ENCODE measurements at regions not wholly inside any gene's neighbourhood (a gene's known extent, or its start where the extent isn't known, plus 50 kb on each side); places are given as distances from the start of the nearest gene placed in this dataset.

GRCh38 chr9:94159069-94159939, 75.0 kb downstream of the PTPDC1 start:
- DNase-seq = no peak

GRCh38 chr9:94160594-94161501, 76.6 kb downstream of the PTPDC1 start:
- DNase-seq = no peak

- no peak for DNase-seq
Observed at GRCh38 chr9:94161673-94162072, 77.4 kb downstream of the PTPDC1 start.

GRCh38 chr9:94164806-94165549, 80.7 kb downstream of the PTPDC1 start:
- no peak for DNase-seq

- peak; percentile 96 for DNase-seq
Observed at GRCh38 chr9:94165592-94166235, 81.5 kb downstream of the PTPDC1 start.

GRCh38 chr9:94166236-94166975, 82.1 kb downstream of the PTPDC1 start:
- peak; percentile 92 for DNase-seq

GRCh38 chr9:94166976-94167346, 82.7 kb downstream of the PTPDC1 start:
- DNase-seq = no peak

- DNase-seq = no peak
Observed at GRCh38 chr9:94167376-94167890, 83.2 kb downstream of the PTPDC1 start.

GRCh38 chr9:94168203-94169000, 84.1 kb downstream of the PTPDC1 start:
- DNase-seq = no peak

- DNase-seq = no peak
Observed at GRCh38 chr9:94169968-94170367, 85.7 kb downstream of the PTPDC1 start.

GRCh38 chr9:94173632-94174031, 85.5 kb upstream of the ZNF169 start:
- DNase-seq = no peak

- no peak for DNase-seq
Observed at GRCh38 chr9:94174164-94174563, 84.9 kb upstream of the ZNF169 start.

- DNase-seq = no peak
Observed at GRCh38 chr9:94175669-94176068, 83.4 kb upstream of the ZNF169 start.

- no peak for DNase-seq
Observed at GRCh38 chr9:94176608-94177007, 82.5 kb upstream of the ZNF169 start.

- DNase-seq = no peak
Observed at GRCh38 chr9:94178927-94179326, 80.2 kb upstream of the ZNF169 start.

GRCh38 chr9:94181408-94182181, 77.5 kb upstream of the ZNF169 start:
- no peak for DNase-seq

GRCh38 chr9:94182532-94182931, 76.6 kb upstream of the ZNF169 start:
- no peak for DNase-seq

GRCh38 chr9:94183240-94183999, 75.7 kb upstream of the ZNF169 start:
- DNase-seq = no peak

- DNase-seq = no peak
Observed at GRCh38 chr9:94188246-94188645, 70.9 kb upstream of the ZNF169 start.

Data from activated T-cell treated with anti-CD3 and anti-CD28 coated beads, Interleukin-2, amount 50 U/mL, for 1 hour (primary cell).